GM12865 (cell line): ENCODE measurements at regions not wholly inside any gene's neighbourhood (a gene's known extent, or its start where the extent isn't known, plus 50 kb on each side); places are given as distances from the start of the nearest gene placed in this dataset.

Source experiments
- DNase-seq: peaks from one replicate; pipeline ENCODE4 v3.0.0; 2010; ENCODE audit warnings: low read depth
- H3K4me3 ChIP-seq: 2 replicates; pipeline ENCODE4 v1.5.1; 2011; ENCODE audit warnings: mild to moderate bottlenecking, low read depth, low read length, control low read depth
- CTCF ChIP-seq: IDR thresholded peaks from 2 replicates; pipeline ENCODE4 v1.5.1; 2011; ENCODE audit warnings: low read length, control low read depth, low read depth, inconsistent platforms; ENCODE audit not compliant: insufficient read depth; ENCODE audit errors: missing control alignments

GRCh38 chr5:133844836-133845235 is 123.6 kb downstream of the C5orf15 start:
- DNase-seq = no peak
- no peak for TF ChIP-seq CTCF
- no peak overlapping the region for H3K4me3 ChIP-seq

- no peak overlapping the region for H3K4me3 ChIP-seq
- DNase-seq = no peak
- no peak for TF ChIP-seq CTCF
These were observed 124.5 kb downstream of the C5orf15 start for GRCh38 chr5:133843911-133844310.

- TF ChIP-seq CTCF = no peak
- no peak overlapping the region for H3K4me3 ChIP-seq
- no peak for DNase-seq
These were observed 125.4 kb downstream of the C5orf15 start for GRCh38 chr5:133842846-133843611.

DNA sequence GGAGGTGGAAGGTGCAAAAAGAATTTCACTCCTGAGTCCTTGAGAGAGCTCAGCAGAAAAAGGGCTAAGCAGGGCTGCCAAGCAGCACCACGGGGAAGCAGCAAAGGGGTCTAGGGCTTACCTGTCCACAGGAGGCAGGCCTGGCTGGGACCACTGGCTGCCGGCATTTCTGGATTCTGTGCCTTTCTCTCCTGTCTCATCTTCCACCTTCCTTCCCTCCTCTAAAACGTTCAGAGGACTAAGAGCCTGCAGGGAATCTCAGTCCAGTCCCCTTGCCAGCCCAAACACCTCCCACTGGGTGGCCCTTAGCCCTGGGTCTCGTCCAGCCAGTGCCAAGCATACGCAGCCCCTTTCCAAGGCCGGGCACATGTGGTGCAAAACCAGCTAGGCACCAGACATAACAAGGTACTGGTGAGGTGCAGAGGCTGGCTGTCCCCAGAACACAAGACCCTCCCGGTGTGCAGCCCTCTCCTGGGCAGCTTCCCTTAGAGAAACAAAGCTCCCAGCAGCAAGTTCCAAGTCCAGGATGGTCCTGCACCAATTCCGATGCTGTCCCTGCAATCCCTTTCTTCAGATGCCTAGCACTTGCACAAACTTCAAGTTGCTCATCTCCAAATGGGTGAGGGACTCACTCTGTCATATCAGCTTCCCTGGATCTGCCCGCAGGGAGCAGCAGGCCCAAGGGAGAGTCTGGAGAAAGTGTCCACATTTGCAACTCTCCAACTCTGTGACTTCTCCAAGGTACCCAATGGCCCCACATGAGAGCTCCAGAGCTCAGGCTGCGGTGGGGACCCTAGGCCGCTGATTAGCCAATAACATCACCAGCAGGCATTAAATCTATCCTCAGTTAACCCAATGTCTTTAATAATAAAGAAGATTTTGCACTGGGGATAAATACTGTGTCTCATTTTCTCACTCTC is 126.3 kb downstream of the C5orf15 start:
- TF ChIP-seq CTCF = no peak
- DNase-seq = no peak
- no peak overlapping the region for H3K4me3 ChIP-seq

DNA sequence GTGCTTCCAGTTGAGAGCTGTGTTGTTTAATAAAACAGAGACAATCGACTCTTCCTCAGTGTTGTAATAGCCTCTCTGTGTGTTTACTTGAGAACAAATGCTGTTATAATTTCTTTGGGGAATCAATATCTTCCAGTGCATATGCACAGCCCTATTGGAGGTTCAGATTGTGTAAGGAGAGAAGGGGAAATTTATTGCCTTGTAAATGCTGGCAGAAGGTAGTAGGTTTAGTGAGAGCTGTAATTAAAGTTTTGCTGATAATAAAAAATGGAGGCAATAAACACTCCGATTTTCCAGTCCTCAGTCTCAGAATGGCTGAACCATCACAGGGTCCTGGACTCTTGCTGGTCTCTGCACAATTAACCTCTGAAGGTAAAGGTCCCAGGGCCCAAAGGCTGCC is 128.3 kb downstream of the C5orf15 start:
- TF ChIP-seq CTCF = no peak
- H3K4me3 ChIP-seq = no peak overlapping the region
- no peak for DNase-seq

GRCh38 chr5:133839721-133840120 is 128.7 kb downstream of the C5orf15 start:
- H3K4me3 ChIP-seq = no peak overlapping the region
- no peak for TF ChIP-seq CTCF
- no peak for DNase-seq
